DND-41 (cell line): ENCODE measurements at regions not wholly inside any gene's neighbourhood (a gene's known extent, or its start where the extent isn't known, plus 50 kb on each side); places are given as distances from the start of the nearest gene placed in this dataset.

Experiments used
- CTCF ChIP-seq: IDR thresholded peaks from 2 replicates; pipeline ENCODE4 v1.5.1; 2012; ENCODE audit warnings: borderline replicate concordance, low read length, moderate library complexity, mild to moderate bottlenecking; ENCODE audit not compliant: poor library complexity, severe bottlenecking; ENCODE audit errors: extremely low read depth
- EZH2 ChIP-seq: IDR thresholded peaks from 3 replicates; pipeline ENCODE4 v1.6.1; 2012; ENCODE audit warnings: borderline replicate concordance, low read depth, mild to moderate bottlenecking, moderate library complexity, low read length, inconsistent platforms; ENCODE audit not compliant: severe bottlenecking

- TF ChIP-seq CTCF (no peak), EZH2 (no peak)
Measured at GRCh38 chr4:32917586-32917985, 2197.4 kb downstream of the PCDH7 start.
